ENCODE measurements at regions not wholly inside any gene's neighbourhood (a gene's known extent, or its start where the extent isn't known, plus 50 kb on each side); places are given as distances from the start of the nearest gene placed in this dataset.

DNA sequence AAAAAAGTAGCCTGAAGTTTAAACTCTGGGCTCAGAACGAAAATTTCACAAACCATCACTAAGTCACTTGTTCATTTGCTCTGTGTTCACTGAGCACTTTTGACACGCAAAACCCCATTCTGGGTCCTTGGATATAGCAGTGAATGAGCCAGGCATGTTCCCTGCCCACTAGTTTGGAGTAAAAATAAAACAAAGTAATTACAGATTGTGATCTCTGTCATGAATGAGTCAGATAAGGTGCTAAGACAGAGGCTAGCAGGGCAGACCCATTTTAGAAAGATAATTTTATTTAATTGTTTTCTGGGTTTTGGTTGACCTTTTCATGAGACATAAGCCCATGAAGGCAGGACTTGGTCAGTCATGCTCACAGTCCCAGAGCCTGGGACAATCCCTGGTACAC, 84.1 kb upstream of the ARHGEF3 start:
- no peaks in the 10 kb centered on the region for H3K36me3 Mint-ChIP-seq
- peaks cover 6 to 7% of the 10 kb centered on the region in 2 donors for H3K4me1 ChIP-seq (ENCODE audit: control insufficient read depth in 1 of 2, insufficient read depth in 2 of 2, low read length in 2 of 2)
- H3K4me1 Mint-ChIP-seq, result peaks cover 13% of the 10 kb centered on the region
- TF ChIP-seq, protein P1, sequence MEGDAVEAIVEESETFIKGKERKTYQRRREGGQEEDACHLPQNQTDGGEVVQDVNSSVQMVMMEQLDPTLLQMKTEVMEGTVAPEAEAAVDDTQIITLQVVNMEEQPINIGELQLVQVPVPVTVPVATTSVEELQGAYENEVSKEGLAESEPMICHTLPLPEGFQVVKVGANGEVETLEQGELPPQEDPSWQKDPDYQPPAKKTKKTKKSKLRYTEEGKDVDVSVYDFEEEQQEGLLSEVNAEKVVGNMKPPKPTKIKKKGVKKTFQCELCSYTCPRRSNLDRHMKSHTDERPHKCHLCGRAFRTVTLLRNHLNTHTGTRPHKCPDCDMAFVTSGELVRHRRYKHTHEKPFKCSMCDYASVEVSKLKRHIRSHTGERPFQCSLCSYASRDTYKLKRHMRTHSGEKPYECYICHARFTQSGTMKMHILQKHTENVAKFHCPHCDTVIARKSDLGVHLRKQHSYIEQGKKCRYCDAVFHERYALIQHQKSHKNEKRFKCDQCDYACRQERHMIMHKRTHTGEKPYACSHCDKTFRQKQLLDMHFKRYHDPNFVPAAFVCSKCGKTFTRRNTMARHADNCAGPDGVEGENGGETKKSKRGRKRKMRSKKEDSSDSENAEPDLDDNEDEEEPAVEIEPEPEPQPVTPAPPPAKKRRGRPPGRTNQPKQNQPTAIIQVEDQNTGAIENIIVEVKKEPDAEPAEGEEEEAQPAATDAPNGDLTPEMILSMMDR (IDR thresholded peaks at IDR 0.05), result no peak
- H3K9me3 Mint-ChIP-seq, result no peaks in the 10 kb centered on the region
- H3K27ac Mint-ChIP-seq, result no peak overlapping the region
- no peak overlapping the region for H3K9ac ChIP-seq (ENCODE audit: insufficient read depth, low read length, poor library complexity, severe bottlenecking)
- H2AFZ ChIP-seq (ENCODE audit: insufficient read depth, low read depth, low read length, poor library complexity, severe bottlenecking), result no peak overlapping the region
- no peak overlapping the region for H3K4me2 ChIP-seq (replicated peaks; ENCODE audit: extremely low read depth, low read length, poor library complexity, severe bottlenecking)
- no peaks in the 10 kb centered on the region for H3K27me3 ChIP-seq (ENCODE audit: control insufficient read depth in 2 of 2, insufficient read depth in 2 of 2, low read length in 2 of 2)
- no peak overlapping the region for H3K4me3 ChIP-seq (replicated peaks in 1 of 3; ENCODE audit: low read depth in 2 of 3, low read length in 3 of 3)
- no peak overlapping the region for H3K4me3 Mint-ChIP-seq
- no peaks in the 10 kb centered on the region for H4K20me1 ChIP-seq (ENCODE audit: insufficient read depth, low read length)
- no CpG with 5 or more reads among the region's 2 CpGs for WGBS (ENCODE audit: insufficient coverage)
- no peak overlapping the region for H3K27ac ChIP-seq (ENCODE audit: low read depth in 1 of 2, low read length in 2 of 2)
- no peaks in the 10 kb centered on the region for H3K79me2 ChIP-seq (ENCODE audit: insufficient read depth, low read length)
- no peaks in the 10 kb centered on the region for H3K27me3 Mint-ChIP-seq (ENCODE audit: low read depth in 3 of 3)
- no peaks in the 10 kb centered on the region for H3K9me3 ChIP-seq (replicated peaks in 1 of 2; ENCODE audit: control insufficient read depth in 1 of 2, insufficient read depth in 1 of 2, low read length in 2 of 2)
- DNase-seq, result no peak
- no peaks in the 10 kb centered on the region for H3K36me3 ChIP-seq (replicated peaks in 1 of 2; ENCODE audit: control insufficient read depth in 1 of 2, insufficient read depth in 2 of 2, low read length in 2 of 2)
- intact Hi-C loops (cut with micrococcal nuclease), result no loop called here

DNA sequence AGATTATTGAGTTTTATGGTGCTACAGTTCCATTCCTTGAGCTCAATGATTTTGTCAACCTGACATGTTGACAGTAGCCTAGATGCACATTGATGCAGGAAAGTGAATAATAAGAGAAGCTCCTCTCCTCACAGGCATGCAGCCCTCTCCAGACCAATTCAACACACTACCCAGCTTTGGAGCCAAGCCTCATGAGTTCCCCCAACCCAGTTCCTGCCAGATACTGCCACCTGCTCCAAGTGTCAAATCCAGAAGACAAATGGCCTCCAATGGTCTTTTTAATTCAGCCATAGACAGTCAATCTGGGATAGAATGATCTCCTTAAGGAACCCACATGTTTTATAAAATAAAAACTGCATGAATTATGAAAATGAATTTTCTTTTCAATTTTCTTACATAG, 83.7 kb upstream of the ARHGEF3 start:
- Histone ChIP-seq H3K9me3 (replicated peaks in 1 of 2; ENCODE audit: control insufficient read depth in 1 of 2, insufficient read depth in 1 of 2, low read length in 2 of 2) (no peaks in the 10 kb centered on the region), H3K36me3 (replicated peaks in 1 of 2; ENCODE audit: control insufficient read depth in 1 of 2, insufficient read depth in 2 of 2, low read length in 2 of 2) (no peaks in the 10 kb centered on the region), H3K27me3 (ENCODE audit: control insufficient read depth in 2 of 2, insufficient read depth in 2 of 2, low read length in 2 of 2) (no peaks in the 10 kb centered on the region), H4K20me1 (ENCODE audit: insufficient read depth, low read length) (no peaks in the 10 kb centered on the region), H3K4me1 (ENCODE audit: control insufficient read depth in 1 of 2, insufficient read depth in 2 of 2, low read length in 2 of 2) (peaks cover 6 to 7% of the 10 kb centered on the region in 2 donors), H3K27ac (ENCODE audit: low read depth in 1 of 2, low read length in 2 of 2) (no peak overlapping the region), H3K9ac (ENCODE audit: insufficient read depth, low read length, poor library complexity, severe bottlenecking) (no peak overlapping the region), H3K4me3 (replicated peaks in 1 of 3; ENCODE audit: low read depth in 2 of 3, low read length in 3 of 3) (no peak overlapping the region), H3K4me2 (replicated peaks; ENCODE audit: extremely low read depth, low read length, poor library complexity, severe bottlenecking) (no peak overlapping the region), H3K79me2 (ENCODE audit: insufficient read depth, low read length) (no peaks in the 10 kb centered on the region), H2AFZ (ENCODE audit: insufficient read depth, low read depth, low read length, poor library complexity, severe bottlenecking) (no peak overlapping the region)
- Mint-ChIP-seq H3K4me3 (no peak overlapping the region), H3K27ac (no peak overlapping the region), H3K27me3 (ENCODE audit: low read depth in 3 of 3) (no peaks in the 10 kb centered on the region), H3K9me3 (no peaks in the 10 kb centered on the region), H3K36me3 (no peaks in the 10 kb centered on the region), H3K4me1 (peaks cover 13% of the 10 kb centered on the region)
- no peak for DNase-seq
- TF ChIP-seq, protein P1 (IDR thresholded peaks at IDR 0.05), result no peak
- intact Hi-C loops (cut with micrococcal nuclease), result no loop called here
